ENCODE measurements at regions not wholly inside any gene's neighbourhood (a gene's known extent, or its start where the extent isn't known, plus 50 kb on each side); places are given as distances from the start of the nearest gene placed in this dataset.

GRCh38 chr4:63361066-63361465 is 1048.2 kb downstream of the TECRL start:
- peaks cover 6% of the 10 kb centered on the region; the same call in 1 of the 2 replicates for H3K9me3 ChIP-seq (ENCODE audit: low read length)
- DNase-seq (ENCODE audit: low spot score): no peak
- in situ Hi-C loops (cut with HindIII; ENCODE audit: extremely low pct_ligation_motif_present, low pct_unique_long_range_greater_than_20kb) (no loop called here), intact Hi-C loops (cut with micrococcal nuclease; ENCODE audit: unreplicated experiment) (no loop called here)
- POLR2A ChIA-PET: no interaction called here
- H3K79me2 ChIP-seq (ENCODE audit: insufficient read depth, low read length): no peaks in the 10 kb centered on the region
- H3K4me2 ChIP-seq (ENCODE audit: low read depth, low read length): no peak overlapping the region
- H3K27ac ChIP-seq (ENCODE audit: extremely low read length, insufficient read depth, low read length): no peak overlapping the region
- BruUV-seq (replicated peaks): no TSS peak
- H4K20me1 ChIP-seq (ENCODE audit: insufficient read depth, low read length): no peaks in the 10 kb centered on the region
- H2AFZ ChIP-seq (ENCODE audit: low read length): no peak overlapping the region
- no peak overlapping the region for H3K9ac ChIP-seq (ENCODE audit: insufficient read depth, low read depth, low read length)
- CTCF ChIA-PET (ENCODE audit: low intra/inter-chr PET ratio, low total read pairs): no interaction called here
- FAIRE-seq: no peak
- ATAC-seq: no peak
- H3K4me3 ChIP-seq (replicated peaks in 1 of 3; ENCODE audit: insufficient read depth in 1 of 3, low read depth in 2 of 3, low read length in 3 of 3): no peak overlapping the region
- H3K4me1 ChIP-seq (ENCODE audit: insufficient read depth, low read length): no peaks in the 10 kb centered on the region
- H3K36me3 ChIP-seq (replicated peaks in 1 of 2; ENCODE audit: control insufficient read depth in 1 of 2, insufficient read depth in 2 of 2, low read length in 2 of 2): no peaks in the 10 kb centered on the region
- no peaks in the 10 kb centered on the region for H3K27me3 ChIP-seq (ENCODE audit: control insufficient read depth in 1 of 2, insufficient read depth in 2 of 2, low read length in 2 of 2)
- TF ChIP-seq ZNF646 (CRISPR knock-in tag; IDR thresholded peaks at IDR 0.05) (no peak), ZNF703 (CRISPR knock-in tag; IDR thresholded peaks at IDR 0.05; ENCODE audit: borderline replicate concordance) (no peak), MATR3 (CRISPR knock-in tag; IDR thresholded peaks at IDR 0.05) (no peak), MED13 (CRISPR knock-in tag; IDR thresholded peaks at IDR 0.05) (no peak), SMARCE1 (IDR thresholded peaks at IDR 0.05; ENCODE audit: borderline replicate concordance) (no peak), FOXP1 (IDR thresholded peaks at IDR 0.05) (no peak), FOXP1 (CRISPR knock-in tag; IDR thresholded peaks at IDR 0.05) (no peak), ZNF18 (CRISPR knock-in tag; IDR thresholded peaks at IDR 0.05; ENCODE audit: insufficient replicate concordance) (no peak), FOSL2 (CRISPR knock-in tag; IDR thresholded peaks at IDR 0.05) (no peak), ZNF839 (CRISPR knock-in tag; IDR thresholded peaks at IDR 0.05; ENCODE audit: borderline replicate concordance) (no peak), MIXL1 (CRISPR knock-in tag; IDR thresholded peaks at IDR 0.05) (no peak), HES4 (CRISPR knock-in tag; IDR thresholded peaks at IDR 0.05; ENCODE audit: borderline replicate concordance) (no peak), ATF1 (CRISPR knock-in tag; IDR thresholded peaks at IDR 0.05) (no peak), SKIL (CRISPR knock-in tag; IDR thresholded peaks at IDR 0.05; ENCODE audit: borderline replicate concordance) (no peak)
- WGBS (ENCODE audit: low lambda C conversion rate): 2% methylated on average over 3 of the region's 3 CpGs

Data from HepG2 (cell line).